HG03354 (cell line): ENCODE measurements at regions not wholly inside any gene's neighbourhood (a gene's known extent, or its start where the extent isn't known, plus 50 kb on each side); places are given as distances from the start of the nearest gene placed in this dataset.
A peak's percentile ranks its signal among the peaks of the same experiment; 100 is the strongest.
"Not testable (repeated sequence)": the region's sequence is repeated elsewhere in the genome, so short reads cannot be mapped to it uniquely, and the experiment has no call there.

ENCODE experiments used
- ATAC-seq: cut with Tn5 transposase; IDR thresholded peaks from one replicate; pipeline ENCODE4 v1.9.1; 2021; ENCODE audit warnings: mild to moderate bottlenecking; ENCODE audit not compliant: unreplicated experiment, poor library complexity, severe bottlenecking

- ATAC-seq = peak; percentile 55
Measured at GRCh38 chrX:83416273-83416672, 91.8 kb upstream of the POU3F4 start.

- no peak for ATAC-seq
Measured at GRCh38 chrX:83419030-83419792, 88.9 kb upstream of the POU3F4 start.

GRCh38 chrX:83422836-83423235, 85.3 kb upstream of the POU3F4 start:
- ATAC-seq = no peak

GRCh38 chrX:83442552-83442951, 65.5 kb upstream of the POU3F4 start:
- not testable (repeated sequence) for ATAC-seq

- ATAC-seq = no peak
Measured at GRCh38 chrX:83446355-83446754, 61.7 kb upstream of the POU3F4 start.
